Mesodermal cell (in vitro differentiated cells): ENCODE measurements at regions not wholly inside any gene's neighbourhood (a gene's known extent, or its start where the extent isn't known, plus 50 kb on each side); places are given as distances from the start of the nearest gene placed in this dataset.
A peak's percentile ranks its signal among the peaks of the same experiment; 100 is the strongest.

Experiments used
- H3K27ac ChIP-seq: 2 replicates; pipeline ENCODE4 v1.7.0; 2013; ENCODE audit warnings: mild to moderate bottlenecking, low read depth, low read length, moderate library complexity; ENCODE audit not compliant: severe bottlenecking
- H3K36me3 ChIP-seq: 2 replicates; pipeline ENCODE4 v1.7.1; 2013; ENCODE audit warnings: mild to moderate bottlenecking, low read length, moderate library complexity; ENCODE audit not compliant: control insufficient read depth, insufficient read depth
- H3K4me1 ChIP-seq: one replicate; pipeline ENCODE4 v1.7.1; 2013; ENCODE audit warnings: mild to moderate bottlenecking, low read length; ENCODE audit not compliant: insufficient read depth, control insufficient read depth, poor library complexity, severe bottlenecking
- H3K4me3 ChIP-seq: 2 replicates; pipeline ENCODE4 v1.7.0; 2013; ENCODE audit warnings: low read length, control low read depth, mild to moderate bottlenecking; ENCODE audit not compliant: insufficient read depth, poor library complexity, severe bottlenecking; ENCODE audit errors: extremely low read depth
- H3K9me3 ChIP-seq: 2 replicates; pipeline ENCODE4 v1.7.1; 2013; ENCODE audit warnings: mild to moderate bottlenecking, low read length, moderate library complexity; ENCODE audit not compliant: control insufficient read depth
- WGBS, 2 experiments: methylation state at CpG; one replicate each; pipeline ENCODE4 v1.1.5; 2013; ENCODE audit warnings: missing lambda C conversion rate in 2 of 2; ENCODE audit not compliant: insufficient coverage in 2 of 2; 5-methylcytosine and 5-hydroxymethylcytosine counted together

- no peaks in the 10 kb centered on the region for H3K36me3 ChIP-seq
- no peaks in the 10 kb centered on the region for H3K4me1 ChIP-seq
- 73 to 88% methylated on average over 2 of the region's 3 CpGs for WGBS, 2 experiments
- H3K4me3 ChIP-seq = no peak overlapping the region
- H3K27ac ChIP-seq = no peak overlapping the region
- H3K9me3 ChIP-seq = no peaks in the 10 kb centered on the region
Observed at GRCh38 chr10:85231534-85232270, 903.3 kb downstream of the CCSER2 start.

- H3K27ac ChIP-seq = no peak overlapping the region
- no CpG with 5 or more reads among the region's 2 CpGs for WGBS, 2 experiments
- H3K4me1 ChIP-seq = peaks cover 2% of the 10 kb centered on the region
- no peaks in the 10 kb centered on the region for H3K36me3 ChIP-seq
- H3K4me3 ChIP-seq = no peak overlapping the region
- H3K9me3 ChIP-seq = no peaks in the 10 kb centered on the region
Observed at GRCh38 chr10:85235258-85235657, 906.9 kb downstream of the CCSER2 start.

DNA sequence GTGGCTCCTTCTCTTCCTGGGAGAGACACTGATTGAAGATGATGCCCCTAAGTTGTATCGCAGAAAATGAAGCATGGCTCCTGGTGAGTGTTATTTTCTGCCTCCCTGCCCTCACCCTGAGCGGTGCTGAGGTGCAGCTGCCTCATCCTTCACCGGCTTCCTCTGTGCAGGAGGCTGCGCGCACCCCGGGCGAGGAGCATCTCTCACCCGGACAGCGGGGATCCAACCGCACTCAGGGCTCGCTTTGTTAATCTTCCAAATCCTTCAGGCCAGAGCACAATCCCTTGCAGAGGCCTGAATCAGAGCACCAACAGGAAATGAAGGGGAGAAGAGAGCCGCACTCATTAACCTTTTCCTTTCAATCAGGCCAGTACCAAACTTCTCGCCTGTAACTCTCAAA lies 910.3 kb downstream of the CCSER2 start:
- Histone ChIP-seq H3K4me1 (peaks cover 2% of the 10 kb centered on the region), H3K27ac (no peak overlapping the region), H3K4me3 (no peak overlapping the region), H3K36me3 (no peaks in the 10 kb centered on the region), H3K9me3 (no peaks in the 10 kb centered on the region)
- WGBS, 2 experiments = 94% methylated on average over 5 to 7 of the region's 13 CpGs

- WGBS, 2 experiments = 93 to 97% methylated on average over 3 of the region's 5 CpGs
- no peak overlapping the region for H3K4me3 ChIP-seq
- H3K9me3 ChIP-seq = no peaks in the 10 kb centered on the region
- H3K4me1 ChIP-seq = no peaks in the 10 kb centered on the region
- H3K27ac ChIP-seq = no peak overlapping the region
- H3K36me3 ChIP-seq = no peaks in the 10 kb centered on the region
Observed at GRCh38 chr10:85250304-85250703, 921.9 kb downstream of the CCSER2 start.

GRCh38 chr10:85256481-85256880 lies 928.1 kb downstream of the CCSER2 start:
- Histone ChIP-seq H3K27ac (no peak overlapping the region), H3K4me3 (no peak overlapping the region), H3K4me1 (no peaks in the 10 kb centered on the region), H3K9me3 (no peaks in the 10 kb centered on the region), H3K36me3 (no peaks in the 10 kb centered on the region)
- WGBS, 2 experiments = 82 to 95% methylated on average over 4 to 5 of the region's 5 CpGs

GRCh38 chr10:85259908-85260307 lies 931.5 kb downstream of the CCSER2 start:
- Histone ChIP-seq H3K36me3 (no peaks in the 10 kb centered on the region), H3K4me3 (no peak overlapping the region), H3K4me1 (no peaks in the 10 kb centered on the region), H3K27ac (no peak overlapping the region), H3K9me3 (no peaks in the 10 kb centered on the region)
- WGBS, 2 experiments = 95 to 100% methylated on average over 2 to 3 of the region's 4 CpGs

DNA sequence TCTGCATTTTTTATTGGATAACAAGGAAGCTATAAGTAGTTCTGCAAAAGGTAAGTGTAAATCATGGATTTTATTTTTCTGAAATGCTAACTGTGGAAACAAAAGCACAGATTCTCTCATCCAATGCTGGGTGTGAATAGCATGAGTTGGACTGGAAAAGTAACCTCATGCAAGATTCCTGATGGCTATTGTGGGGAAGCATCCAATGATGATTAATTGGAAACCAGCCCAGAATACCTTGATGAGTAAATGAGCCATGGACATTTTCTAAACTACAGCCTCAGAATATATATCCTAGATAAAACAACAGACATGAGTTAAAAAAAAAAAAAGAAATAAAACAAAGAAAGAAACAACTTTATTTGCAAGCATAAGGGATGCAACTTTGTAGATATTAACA lies 934.6 kb downstream of the CCSER2 start:
- Histone ChIP-seq H3K4me1 (no peaks in the 10 kb centered on the region), H3K4me3 (no peak overlapping the region), H3K9me3 (no peaks in the 10 kb centered on the region), H3K27ac (no peak overlapping the region), H3K36me3 (no peaks in the 10 kb centered on the region)

- no peaks in the 10 kb centered on the region for H3K9me3 ChIP-seq
- no peaks in the 10 kb centered on the region for H3K4me1 ChIP-seq
- H3K27ac ChIP-seq = no peak overlapping the region
- H3K36me3 ChIP-seq = no peaks in the 10 kb centered on the region
- no peak overlapping the region for H3K4me3 ChIP-seq
Observed at GRCh38 chr10:85265121-85265520, 936.7 kb downstream of the CCSER2 start.

- Histone ChIP-seq H3K4me3 (no peak overlapping the region), H3K36me3 (no peaks in the 10 kb centered on the region), H3K9me3 (no peaks in the 10 kb centered on the region), H3K4me1 (no peaks in the 10 kb centered on the region), H3K27ac (no peak overlapping the region)
- no CpG with 5 or more reads among the region's 1 CpG for WGBS, 2 experiments
Observed at GRCh38 chr10:85266808-85267207, 938.4 kb downstream of the CCSER2 start.

- no peaks in the 10 kb centered on the region for H3K36me3 ChIP-seq
- H3K9me3 ChIP-seq = no peaks in the 10 kb centered on the region
- no peak overlapping the region for H3K4me3 ChIP-seq
- peaks cover 15% of the 10 kb centered on the region for H3K4me1 ChIP-seq
- WGBS, 2 experiments = 22 to 47% methylated on average over 2 of the region's 4 CpGs
- peak overlapping the region; percentile 36 for H3K27ac ChIP-seq
Observed at GRCh38 chr10:85280014-85280413, 951.6 kb downstream of the CCSER2 start.

DNA sequence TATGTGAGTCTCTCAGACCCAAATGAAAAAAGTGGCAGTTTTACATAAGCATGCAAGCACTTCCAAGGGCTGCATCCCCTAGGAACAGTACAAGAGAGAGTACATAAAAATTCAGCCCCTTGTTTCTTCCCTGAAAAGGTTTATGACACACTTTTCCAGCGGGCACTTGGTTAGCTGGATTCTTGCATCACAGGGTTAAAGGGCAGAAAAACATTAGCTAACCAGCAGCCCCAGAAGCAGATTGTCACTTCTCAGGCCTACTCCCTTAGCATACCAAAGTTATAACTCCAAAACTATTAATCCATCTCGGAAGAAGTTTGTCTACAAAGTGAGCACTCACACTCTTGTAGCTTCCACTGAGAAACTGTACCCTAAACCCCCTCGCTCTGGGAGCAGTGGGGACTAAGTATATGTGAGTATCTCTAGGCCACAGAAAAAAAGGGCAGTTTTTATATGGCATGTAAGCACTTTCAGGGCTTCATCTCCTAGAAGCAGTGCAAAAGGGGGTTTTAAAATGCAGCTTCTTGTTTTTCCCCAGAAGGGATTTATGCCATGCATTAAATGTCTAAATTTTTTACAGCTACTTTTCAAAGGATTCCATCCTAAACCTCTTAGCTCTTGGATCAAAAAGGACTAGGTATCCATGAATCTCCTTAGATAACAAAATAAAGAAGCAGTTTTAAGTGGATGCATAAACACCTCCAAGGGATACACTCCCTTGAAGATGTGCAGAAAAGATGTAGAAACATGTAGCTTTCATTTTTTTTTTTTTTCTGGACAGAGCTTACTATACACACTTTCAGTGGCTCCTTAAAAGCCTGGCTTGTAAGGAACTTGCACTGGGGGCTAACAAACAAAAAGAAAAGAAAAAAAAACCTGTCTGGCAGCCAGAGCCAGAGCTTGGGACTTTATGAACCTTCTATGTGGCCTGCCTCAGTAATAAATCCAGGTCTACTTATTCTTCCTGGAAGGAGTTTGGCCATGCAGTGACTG lies 956.7 kb downstream of the CCSER2 start:
- H3K9me3 ChIP-seq = no peaks in the 10 kb centered on the region
- H3K27ac ChIP-seq = no peak overlapping the region
- no peaks in the 10 kb centered on the region for H3K36me3 ChIP-seq
- H3K4me3 ChIP-seq = no peak overlapping the region
- WGBS, 2 experiments = 100% methylated on average over 1 to 2 of the region's 3 CpGs
- H3K4me1 ChIP-seq = peaks cover 7% of the 10 kb centered on the region
